Uterus (tissue), 2 donors: ENCODE measurements at regions not wholly inside any gene's neighbourhood (a gene's known extent, or its start where the extent isn't known, plus 50 kb on each side); places are given as distances from the start of the nearest gene placed in this dataset.

ENCODE experiments used
- CTCF ChIP-seq, 4 experiments: fragments of 200-600 bp in 2 of 4; fragments of 450-650 bp in 2 of 4; sonication (generic) in 2 of 4; IDR thresholded peaks; one replicate each; pipeline ENCODE4 v1.5.1; 2016 to 2019; ENCODE audit warnings: antibody characterized with exemption in 4 of 4, mild to moderate bottlenecking in 2 of 4, moderate library complexity in 1 of 4
- POLR2A ChIP-seq, 2 donors: fragments of 450-650 bp; IDR thresholded peaks; one replicate each; pipeline ENCODE4 v1.6.1; 2016; ENCODE audit warnings: antibody characterized with exemption in 2 of 2, mild to moderate bottlenecking in 1 of 2, moderate library complexity in 1 of 2

GRCh38 chr18:42178376-42179080, 223.5 kb downstream of the PIK3C3 start:
- TF ChIP-seq CTCF (IDR thresholded peaks at IDR 0.05) (no peak), POLR2A (IDR thresholded peaks at IDR 0.05) (no peak)
